ENCODE measurements at regions not wholly inside any gene's neighbourhood (a gene's known extent, or its start where the extent isn't known, plus 50 kb on each side); places are given as distances from the start of the nearest gene placed in this dataset.

- no peak for DNase-seq
- peaks cover 0 to 5% (median 0%) of the 10 kb centered on the region in 7 donors for H3K9me3 Mint-ChIP-seq
- H3K4me3 Mint-ChIP-seq = no peak overlapping the region
- Histone ChIP-seq H3K4me3 (ENCODE audit: low read depth, low read length) (no peak overlapping the region), H3K27ac (ENCODE audit: insufficient read depth, low read length, poor library complexity, severe bottlenecking) (no peak overlapping the region), H3K36me3 (ENCODE audit: control insufficient read depth, insufficient read depth, low read length) (no peaks in the 10 kb centered on the region), H3K4me1 (ENCODE audit: control insufficient read depth, insufficient read depth, low read length, poor library complexity, severe bottlenecking) (no peaks in the 10 kb centered on the region), H3K27me3 (ENCODE audit: control insufficient read depth, insufficient read depth, low read length) (peaks cover 4% of the 10 kb centered on the region), H3K9me3 (ENCODE audit: control insufficient read depth in 2 of 2, low read length in 2 of 2) (no peaks in the 10 kb centered on the region)
- no peaks in the 10 kb centered on the region for H3K4me1 Mint-ChIP-seq
- H3K36me3 Mint-ChIP-seq = no peaks in the 10 kb centered on the region
- peaks cover 54% of the 10 kb centered on the region for H3K27me3 Mint-ChIP-seq
- ATAC-seq (ENCODE audit: low read depth in 2 of 2) = no peak
- no peak overlapping the region for H3K27ac Mint-ChIP-seq
Measured at GRCh38 chr1:91148641-91149069, 126.8 kb upstream of the ZNF644 start.

DNA sequence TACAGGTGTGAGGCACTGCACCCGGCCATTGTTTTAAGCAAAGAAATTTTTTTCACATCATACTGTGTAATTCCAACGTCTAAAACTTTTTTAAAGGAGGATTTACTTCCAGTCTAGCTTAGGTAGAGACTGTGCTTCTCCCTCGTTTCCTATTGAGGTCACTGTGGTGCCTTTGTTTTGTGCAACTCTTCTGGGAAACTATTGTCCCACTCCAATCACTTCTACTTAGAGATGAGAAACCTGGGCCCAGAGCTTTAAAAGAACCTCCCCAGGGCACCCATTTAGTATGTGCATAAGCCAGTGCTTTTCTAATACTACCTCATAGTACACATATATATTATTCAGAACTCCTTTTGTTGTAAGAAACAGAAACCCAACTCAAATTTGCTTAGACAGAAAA lies 120.0 kb upstream of the ZNF644 start:
- no peaks in the 10 kb centered on the region for H3K27me3 ChIP-seq (ENCODE audit: control insufficient read depth, insufficient read depth, low read length)
- Mint-ChIP-seq H3K27ac (no peak overlapping the region), H3K27me3 (peaks cover 21% of the 10 kb centered on the region), H3K9me3 (peaks cover 0 to 3% (median 0%) of the 10 kb centered on the region in 7 donors), H3K4me1 (no peaks in the 10 kb centered on the region), H3K36me3 (no peaks in the 10 kb centered on the region), H3K4me3 (no peak overlapping the region)
- no peaks in the 10 kb centered on the region for H3K4me1 ChIP-seq (ENCODE audit: control insufficient read depth, insufficient read depth, low read length, poor library complexity, severe bottlenecking)
- H3K36me3 ChIP-seq (ENCODE audit: control insufficient read depth, insufficient read depth, low read length) = no peaks in the 10 kb centered on the region
- H3K4me3 ChIP-seq (ENCODE audit: low read depth, low read length) = no peak overlapping the region
- no peaks in the 10 kb centered on the region for H3K9me3 ChIP-seq (ENCODE audit: control insufficient read depth in 2 of 2, low read length in 2 of 2)
- ATAC-seq (ENCODE audit: low read depth in 2 of 2) (no peak), DNase-seq (no peak)
- no peak overlapping the region for H3K27ac ChIP-seq (ENCODE audit: insufficient read depth, low read length, poor library complexity, severe bottlenecking)

DNA sequence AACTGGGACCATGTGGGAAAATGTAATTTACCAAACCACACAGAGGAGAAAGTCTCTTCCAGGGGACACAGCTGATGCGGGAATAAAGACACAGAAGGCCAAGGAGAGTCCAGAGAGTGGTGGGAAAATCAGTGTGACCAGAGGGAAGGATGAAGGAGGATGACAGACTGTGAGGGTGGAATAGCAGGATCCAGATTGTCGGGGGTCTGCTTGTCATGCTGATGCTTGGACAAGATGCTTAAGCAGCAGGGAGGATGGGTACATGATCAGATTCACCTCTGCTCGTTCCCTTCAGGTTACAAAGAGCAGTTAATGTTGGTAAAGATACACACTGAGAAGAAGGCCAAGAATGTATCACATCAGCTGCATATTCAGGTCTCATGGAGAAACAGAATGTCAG lies 117.1 kb upstream of the ZNF644 start:
- Mint-ChIP-seq H3K4me3 (no peak overlapping the region), H3K9me3 (peaks cover 0 to 3% (median 0%) of the 10 kb centered on the region in 7 donors)
- no peaks in the 10 kb centered on the region for H3K36me3 ChIP-seq (ENCODE audit: control insufficient read depth, insufficient read depth, low read length)

DNA sequence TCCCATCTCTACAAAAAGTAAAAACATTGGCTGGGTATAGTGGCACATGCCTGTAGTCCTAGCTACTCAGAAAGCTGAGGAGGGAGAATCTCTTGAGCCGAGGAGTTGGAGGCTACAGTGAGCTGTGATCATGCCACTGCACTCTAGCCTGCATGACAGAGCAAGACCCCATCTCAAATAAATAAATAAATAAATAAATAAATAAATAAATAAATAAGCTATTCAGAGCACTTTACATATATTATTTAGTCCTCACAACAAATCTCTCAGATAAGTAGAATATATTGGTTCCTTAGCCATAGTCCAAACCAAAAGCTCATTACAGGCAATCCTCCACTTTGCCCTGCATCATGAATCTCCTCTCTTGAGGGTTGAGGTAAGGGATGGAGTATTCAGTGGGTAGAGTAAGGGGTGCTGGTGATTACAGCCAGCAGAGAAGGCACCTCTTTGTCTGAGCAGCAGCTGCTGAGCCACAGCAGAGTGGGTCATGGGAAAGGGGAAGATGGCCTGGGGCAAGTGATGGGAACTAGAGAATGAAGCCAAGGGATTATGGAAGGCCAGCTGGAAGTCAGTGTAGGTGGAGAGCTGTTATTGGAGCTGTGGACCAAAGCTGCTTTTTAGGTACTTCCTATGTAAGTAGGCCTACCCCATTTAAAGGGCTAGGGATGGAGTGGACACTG lies 115.5 kb upstream of the ZNF644 start:
- Mint-ChIP-seq H3K27me3 (no peaks in the 10 kb centered on the region), H3K4me1 (no peaks in the 10 kb centered on the region), H3K36me3 (no peaks in the 10 kb centered on the region), H3K4me3 (no peak overlapping the region), H3K9me3 (peaks cover 0 to 3% (median 0%) of the 10 kb centered on the region in 7 donors), H3K27ac (no peak overlapping the region)
- no peaks in the 10 kb centered on the region for H3K4me1 ChIP-seq (ENCODE audit: control insufficient read depth, insufficient read depth, low read length, poor library complexity, severe bottlenecking)
- no peak for ATAC-seq (ENCODE audit: low read depth in 2 of 2)
- no peak for DNase-seq
- no peaks in the 10 kb centered on the region for H3K36me3 ChIP-seq (ENCODE audit: control insufficient read depth, insufficient read depth, low read length)
- no peak overlapping the region for H3K27ac ChIP-seq (ENCODE audit: insufficient read depth, low read length, poor library complexity, severe bottlenecking)
- no peak overlapping the region for H3K4me3 ChIP-seq (ENCODE audit: low read depth, low read length)
- H3K27me3 ChIP-seq (ENCODE audit: control insufficient read depth, insufficient read depth, low read length) = no peaks in the 10 kb centered on the region
- H3K9me3 ChIP-seq (ENCODE audit: control insufficient read depth in 2 of 2, low read length in 2 of 2) = no peaks in the 10 kb centered on the region

More for the DNA sequence above, 117.1 kb upstream of the ZNF644 start:
- peaks cover 2% of the 10 kb centered on the region for H3K27me3 Mint-ChIP-seq
- Histone ChIP-seq H3K9me3 (ENCODE audit: control insufficient read depth in 2 of 2, low read length in 2 of 2) (no peaks in the 10 kb centered on the region), H3K4me3 (ENCODE audit: low read depth, low read length) (no peak overlapping the region), H3K27ac (ENCODE audit: insufficient read depth, low read length, poor library complexity, severe bottlenecking) (no peak overlapping the region), H3K27me3 (ENCODE audit: control insufficient read depth, insufficient read depth, low read length) (no peaks in the 10 kb centered on the region), H3K4me1 (ENCODE audit: control insufficient read depth, insufficient read depth, low read length, poor library complexity, severe bottlenecking) (no peaks in the 10 kb centered on the region)
- no peak for ATAC-seq (ENCODE audit: low read depth in 2 of 2)
- no peak overlapping the region for H3K27ac Mint-ChIP-seq
- H3K4me1 Mint-ChIP-seq = no peaks in the 10 kb centered on the region
- no peak for DNase-seq
- H3K36me3 Mint-ChIP-seq = no peaks in the 10 kb centered on the region

DNA sequence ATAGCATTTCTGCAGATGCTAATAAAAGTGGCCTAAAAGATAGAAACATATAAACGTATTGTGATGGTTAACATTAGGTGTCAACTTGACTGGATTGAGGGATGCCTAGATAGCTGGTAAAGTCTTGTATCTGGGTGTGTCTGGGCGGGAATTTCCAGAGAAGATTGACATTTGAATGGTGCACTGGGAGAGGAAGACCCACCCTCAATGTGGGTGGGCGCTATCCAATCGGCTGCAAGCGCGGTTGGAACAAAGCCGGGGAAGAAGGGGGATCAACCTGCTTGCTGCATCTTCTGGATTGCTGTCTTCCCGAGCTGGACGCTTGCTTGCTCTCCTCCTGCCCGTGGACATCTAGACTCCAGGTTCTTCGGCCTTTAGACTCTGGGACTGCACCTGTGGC lies 114.0 kb upstream of the ZNF644 start:
- Mint-ChIP-seq H3K4me3 (no peak overlapping the region), H3K36me3 (no peaks in the 10 kb centered on the region), H3K27ac (peak overlapping the region in 1 of 3 donors; percentile 10), H3K4me1 (no peaks in the 10 kb centered on the region), H3K9me3 (peaks cover 0 to 3% (median 0%) of the 10 kb centered on the region in 7 donors), H3K27me3 (no peaks in the 10 kb centered on the region)
- Histone ChIP-seq H3K36me3 (ENCODE audit: control insufficient read depth, insufficient read depth, low read length) (no peaks in the 10 kb centered on the region), H3K27ac (ENCODE audit: insufficient read depth, low read length, poor library complexity, severe bottlenecking) (no peak overlapping the region), H3K4me3 (ENCODE audit: low read depth, low read length) (no peak overlapping the region), H3K9me3 (ENCODE audit: control insufficient read depth in 2 of 2, low read length in 2 of 2) (no peaks in the 10 kb centered on the region), H3K4me1 (ENCODE audit: control insufficient read depth, insufficient read depth, low read length, poor library complexity, severe bottlenecking) (no peaks in the 10 kb centered on the region), H3K27me3 (ENCODE audit: control insufficient read depth, insufficient read depth, low read length) (no peaks in the 10 kb centered on the region)
- DNase-seq (no peak), ATAC-seq (ENCODE audit: low read depth in 2 of 2) (no peak)

- Histone ChIP-seq H3K9me3 (ENCODE audit: control insufficient read depth in 2 of 2, low read length in 2 of 2) (no peaks in the 10 kb centered on the region), H3K4me3 (ENCODE audit: low read depth, low read length) (no peak overlapping the region), H3K27me3 (ENCODE audit: control insufficient read depth, insufficient read depth, low read length) (no peaks in the 10 kb centered on the region), H3K36me3 (ENCODE audit: control insufficient read depth, insufficient read depth, low read length) (no peaks in the 10 kb centered on the region), H3K4me1 (ENCODE audit: control insufficient read depth, insufficient read depth, low read length, poor library complexity, severe bottlenecking) (no peaks in the 10 kb centered on the region), H3K27ac (ENCODE audit: insufficient read depth, low read length, poor library complexity, severe bottlenecking) (no peak overlapping the region)
- ATAC-seq (ENCODE audit: low read depth in 2 of 2) (no peak), DNase-seq (no peak)
- no peak overlapping the region for H3K4me3 Mint-ChIP-seq
- no peaks in the 10 kb centered on the region for H3K36me3 Mint-ChIP-seq
- peaks cover 0 to 3% (median 0%) of the 10 kb centered on the region in 7 donors for H3K9me3 Mint-ChIP-seq
- H3K4me1 Mint-ChIP-seq = no peaks in the 10 kb centered on the region
- H3K27me3 Mint-ChIP-seq = no peaks in the 10 kb centered on the region
- no peak overlapping the region for H3K27ac Mint-ChIP-seq
Measured at GRCh38 chr1:91133248-91133647, 111.4 kb upstream of the ZNF644 start.

DNA sequence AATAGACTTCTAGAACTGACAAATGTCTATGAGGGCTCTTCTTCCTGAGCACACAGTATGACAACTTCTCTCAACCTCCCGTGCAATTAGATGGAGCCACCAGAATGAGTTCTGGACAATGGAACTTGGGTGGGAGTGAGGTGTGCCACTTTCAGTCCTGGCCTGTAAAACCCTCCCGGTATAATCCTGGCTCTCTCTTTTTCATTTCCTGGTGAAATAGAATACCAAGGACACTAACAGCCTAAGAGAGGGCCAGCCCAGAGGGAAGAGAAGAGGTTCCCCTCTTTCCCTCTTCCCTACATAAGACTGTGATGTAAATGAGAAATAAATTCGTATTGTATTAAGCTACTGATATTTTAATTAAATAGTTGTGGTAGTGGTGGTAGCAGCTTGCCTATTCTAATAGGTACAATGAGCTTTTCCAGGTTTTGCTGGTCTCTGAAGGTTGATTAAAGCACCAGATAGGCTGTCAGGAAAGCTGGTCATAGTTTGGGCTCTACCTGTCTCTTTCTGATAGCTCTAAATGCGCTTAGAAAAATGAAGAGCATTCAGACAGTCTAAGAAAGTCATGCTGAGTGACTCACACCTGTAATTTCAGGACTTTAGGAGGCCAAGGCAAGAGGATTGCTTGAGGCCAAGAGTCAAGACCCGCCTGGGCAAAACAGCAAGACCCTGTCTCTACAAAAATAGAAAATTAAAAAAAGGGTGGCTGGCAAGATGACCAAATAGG lies 108.6 kb upstream of the ZNF644 start:
- Mint-ChIP-seq H3K36me3 (no peaks in the 10 kb centered on the region), H3K4me3 (no peak overlapping the region), H3K9me3 (peaks cover 0 to 3% (median 0%) of the 10 kb centered on the region in 7 donors), H3K4me1 (no peaks in the 10 kb centered on the region), H3K27ac (no peak overlapping the region), H3K27me3 (no peaks in the 10 kb centered on the region)
- Histone ChIP-seq H3K4me1 (ENCODE audit: control insufficient read depth, insufficient read depth, low read length, poor library complexity, severe bottlenecking) (no peaks in the 10 kb centered on the region), H3K4me3 (ENCODE audit: low read depth, low read length) (no peak overlapping the region), H3K9me3 (ENCODE audit: control insufficient read depth in 2 of 2, low read length in 2 of 2) (no peaks in the 10 kb centered on the region), H3K27ac (ENCODE audit: insufficient read depth, low read length, poor library complexity, severe bottlenecking) (no peak overlapping the region), H3K36me3 (ENCODE audit: control insufficient read depth, insufficient read depth, low read length) (no peaks in the 10 kb centered on the region), H3K27me3 (ENCODE audit: control insufficient read depth, insufficient read depth, low read length) (no peaks in the 10 kb centered on the region)
- no peak for ATAC-seq (ENCODE audit: low read depth in 2 of 2)
- DNase-seq = no peak

GRCh38 chr1:91129458-91129857 lies 107.6 kb upstream of the ZNF644 start:
- ATAC-seq (ENCODE audit: low read depth in 2 of 2) (no peak), DNase-seq (no peak)
- Histone ChIP-seq H3K36me3 (ENCODE audit: control insufficient read depth, insufficient read depth, low read length) (no peaks in the 10 kb centered on the region), H3K27ac (ENCODE audit: insufficient read depth, low read length, poor library complexity, severe bottlenecking) (no peak overlapping the region), H3K27me3 (ENCODE audit: control insufficient read depth, insufficient read depth, low read length) (no peaks in the 10 kb centered on the region), H3K4me3 (ENCODE audit: low read depth, low read length) (no peak overlapping the region), H3K9me3 (ENCODE audit: control insufficient read depth in 2 of 2, low read length in 2 of 2) (no peaks in the 10 kb centered on the region), H3K4me1 (ENCODE audit: control insufficient read depth, insufficient read depth, low read length, poor library complexity, severe bottlenecking) (no peaks in the 10 kb centered on the region)
- H3K36me3 Mint-ChIP-seq = no peaks in the 10 kb centered on the region
- no peak overlapping the region for H3K4me3 Mint-ChIP-seq
- no peaks in the 10 kb centered on the region for H3K4me1 Mint-ChIP-seq
- no peak overlapping the region for H3K27ac Mint-ChIP-seq
- peaks cover 0 to 4% (median 0%) of the 10 kb centered on the region in 7 donors for H3K9me3 Mint-ChIP-seq
- H3K27me3 Mint-ChIP-seq = no peaks in the 10 kb centered on the region
